GM21576 (cell line): ENCODE measurements at regions not wholly inside any gene's neighbourhood (a gene's known extent, or its start where the extent isn't known, plus 50 kb on each side); places are given as distances from the start of the nearest gene placed in this dataset.
"Not testable (repeated sequence)": the region's sequence is repeated elsewhere in the genome, so short reads cannot be mapped to it uniquely, and the experiment has no call there.

Source experiments
- ATAC-seq: cut with Tn5 transposase; IDR thresholded peaks from one replicate; pipeline ENCODE4 v1.9.1; 2021; ENCODE audit warnings: mild to moderate bottlenecking, moderate library complexity; ENCODE audit not compliant: unreplicated experiment

DNA sequence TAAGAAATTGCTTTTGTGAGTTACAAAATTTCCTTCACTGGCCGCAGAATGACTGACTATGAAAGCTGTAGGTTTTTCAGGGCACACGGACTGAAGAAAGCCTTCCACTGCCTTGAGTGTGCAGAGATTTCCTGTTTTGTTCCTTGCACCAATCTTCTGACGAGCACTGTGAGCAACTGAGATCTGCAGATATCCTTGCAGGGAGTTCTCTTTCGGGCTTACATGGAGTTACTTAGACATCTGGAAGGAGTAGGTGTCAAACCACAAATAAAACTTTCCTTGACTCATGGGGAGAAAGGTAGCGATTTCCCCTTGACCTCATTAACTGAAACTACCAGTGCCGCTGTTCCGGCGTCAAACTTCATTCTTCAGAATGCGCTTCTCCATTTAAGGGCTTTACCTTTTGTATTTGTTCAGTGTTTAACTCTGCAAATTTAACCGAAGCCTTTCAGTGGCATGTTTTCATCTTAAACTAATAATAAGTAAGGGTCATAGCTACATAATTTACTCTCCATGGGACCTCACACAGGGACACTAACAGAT, 1175.3 kb downstream of the GATA3 start:
- ATAC-seq, result no peak

- no peak for ATAC-seq
Observed at GRCh38 chr10:9230625-9231024, 1176.1 kb downstream of the GATA3 start.

DNA sequence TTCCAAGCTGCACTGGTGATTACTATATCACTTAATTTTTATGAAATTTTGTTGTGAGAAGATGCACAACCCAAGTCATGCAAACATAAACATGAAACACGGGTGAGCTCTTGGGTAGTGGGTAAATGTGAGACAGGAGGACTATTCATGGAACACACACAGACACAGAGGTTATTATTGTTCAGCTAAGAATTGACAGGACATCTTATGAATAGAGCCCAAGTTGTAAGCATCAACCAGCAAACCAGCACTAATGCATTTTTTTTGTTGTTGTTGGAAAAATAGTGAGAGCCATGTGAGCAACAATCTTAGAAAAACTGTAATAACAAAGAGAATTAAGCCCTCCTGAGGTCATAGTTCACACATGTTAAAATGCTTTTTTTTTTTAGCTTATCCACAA, 1179.7 kb downstream of the GATA3 start:
- ATAC-seq, result no peak

DNA sequence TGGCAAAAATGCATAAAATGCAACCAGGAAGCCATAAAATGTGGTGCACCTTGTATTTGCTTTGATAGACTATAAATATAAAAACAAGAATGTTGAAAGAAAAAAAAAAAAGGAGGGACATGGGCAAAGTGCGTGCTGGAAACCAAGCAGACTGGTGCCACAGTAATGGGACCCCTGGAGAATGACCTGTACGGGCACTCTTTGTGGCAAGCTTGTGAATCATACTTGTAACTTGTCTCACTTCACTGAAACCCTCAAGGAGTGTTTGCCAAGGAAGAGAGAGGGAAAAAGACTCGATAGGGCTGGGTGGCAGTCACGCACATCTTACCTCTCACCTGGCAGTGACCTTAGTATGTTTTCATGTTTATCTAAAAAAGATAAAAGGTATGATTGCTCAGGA, 1183.6 kb downstream of the GATA3 start:
- no peak for ATAC-seq

DNA sequence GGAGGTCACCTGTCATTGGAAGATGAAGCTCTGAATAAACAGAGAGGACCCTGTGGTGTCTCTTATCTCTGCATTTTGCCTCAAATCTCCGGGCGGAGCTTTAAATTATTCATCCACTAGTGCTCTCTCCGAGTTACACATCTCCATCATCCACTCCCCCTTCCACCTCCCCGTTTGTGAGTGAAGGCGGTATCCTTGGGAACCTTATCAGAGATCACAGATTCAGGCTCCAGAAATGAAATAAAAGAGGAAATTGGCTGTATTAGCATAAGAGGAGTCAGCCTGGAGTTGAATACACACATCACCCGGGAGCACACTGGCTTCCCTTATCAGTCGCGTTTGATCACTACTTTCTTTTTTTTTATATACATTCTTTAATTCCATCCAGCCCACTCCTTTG, 1184.8 kb downstream of the GATA3 start:
- ATAC-seq, result no peak

DNA sequence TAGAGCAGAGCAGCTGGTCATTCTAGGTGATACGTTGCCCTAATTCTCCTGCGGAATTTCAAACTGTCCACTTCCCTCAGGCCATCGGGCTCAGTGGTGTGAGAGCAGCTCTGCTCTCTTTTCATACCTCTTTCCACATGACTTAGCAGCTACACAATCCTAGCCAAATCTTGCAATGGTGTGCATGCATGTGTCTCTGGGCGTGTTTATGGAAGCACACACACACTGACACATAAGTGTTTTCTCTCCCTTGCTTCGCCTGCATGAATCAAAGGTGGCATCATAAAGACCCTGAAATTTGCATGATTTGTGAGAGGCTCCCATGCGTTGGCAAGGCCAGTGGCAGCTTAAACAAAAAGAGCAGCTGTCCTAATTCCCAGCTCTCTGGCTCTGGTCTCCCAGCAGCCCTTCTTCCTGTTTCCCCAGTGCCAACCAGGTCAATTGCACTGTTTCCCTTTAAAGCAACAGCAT, 1189.5 kb downstream of the GATA3 start:
- no peak for ATAC-seq

DNA sequence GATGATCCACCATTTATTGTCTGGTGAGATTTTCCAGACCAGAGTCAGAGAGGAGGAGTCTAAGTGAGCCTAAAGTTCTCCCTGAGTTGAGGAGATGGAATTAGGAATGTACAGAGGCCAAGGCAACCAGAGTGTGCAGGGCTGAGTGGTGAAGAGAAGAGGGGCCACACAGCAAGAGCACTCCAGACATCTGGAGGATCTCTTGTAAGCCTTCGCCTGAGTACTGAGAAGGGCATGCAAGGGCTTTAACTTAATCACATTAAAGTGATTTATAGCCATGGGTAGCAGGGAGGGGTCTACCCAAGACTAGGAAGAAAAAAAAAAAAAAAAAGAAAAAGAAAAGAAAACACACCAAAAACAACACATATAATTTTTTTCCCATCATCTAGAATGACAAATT, 1190.4 kb downstream of the GATA3 start:
- ATAC-seq, result no peak

GRCh38 chr10:9253121-9253520, 1198.6 kb downstream of the GATA3 start:
- no peak for ATAC-seq

- no peak for ATAC-seq
Observed at GRCh38 chr10:9254353-9254752, 1199.9 kb downstream of the GATA3 start.

GRCh38 chr10:9260690-9261089, 1206.2 kb downstream of the GATA3 start:
- no peak for ATAC-seq

- no peak for ATAC-seq
Observed at GRCh38 chr10:9262770-9263169, 1208.3 kb downstream of the GATA3 start.

DNA sequence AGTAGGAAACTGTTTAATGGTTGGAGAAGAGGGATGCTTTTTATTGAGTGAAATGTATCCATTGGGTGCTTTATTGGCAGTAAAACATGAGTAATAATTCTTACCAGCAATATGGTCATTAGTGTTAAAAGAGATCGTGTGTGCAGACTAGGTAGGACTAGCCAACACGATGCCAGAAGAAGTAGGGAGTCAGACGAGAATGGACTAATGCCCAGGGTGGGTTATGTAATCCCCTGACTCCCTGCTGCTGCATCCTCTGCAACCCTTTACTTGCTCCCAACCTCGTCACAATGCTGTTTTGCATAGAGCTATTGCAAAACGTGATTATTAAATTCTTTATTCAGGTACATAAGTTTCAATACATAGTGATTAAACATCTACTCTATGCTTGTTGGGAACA, 1213.7 kb downstream of the GATA3 start:
- no peak for ATAC-seq

- ATAC-seq, result not testable (repeated sequence)
Observed at GRCh38 chr10:9273126-9273833, 1218.8 kb downstream of the GATA3 start.

GRCh38 chr10:9274206-9274755, 1219.8 kb downstream of the GATA3 start:
- ATAC-seq, result no peak

DNA sequence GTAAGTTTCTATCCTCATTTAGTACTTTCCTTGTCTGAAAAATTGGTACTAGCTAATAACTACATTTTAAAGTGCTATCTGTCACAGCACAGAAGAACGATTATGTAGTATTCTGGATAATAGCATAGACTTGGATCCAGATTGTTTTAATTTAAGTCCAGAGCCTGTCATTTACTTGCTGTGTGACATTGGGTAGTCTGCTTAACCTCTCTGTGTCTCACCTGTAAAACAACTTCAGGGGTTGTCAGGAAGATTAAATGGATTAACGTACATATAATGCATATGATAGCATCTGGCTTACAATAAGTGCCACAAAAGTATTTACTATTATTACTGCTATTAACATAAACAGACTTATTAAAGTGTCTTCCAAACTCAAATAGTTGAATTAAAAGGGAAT, 1221.4 kb downstream of the GATA3 start:
- no peak for ATAC-seq

- no peak for ATAC-seq
Observed at GRCh38 chr10:9285690-9286089, 1231.2 kb downstream of the GATA3 start.

DNA sequence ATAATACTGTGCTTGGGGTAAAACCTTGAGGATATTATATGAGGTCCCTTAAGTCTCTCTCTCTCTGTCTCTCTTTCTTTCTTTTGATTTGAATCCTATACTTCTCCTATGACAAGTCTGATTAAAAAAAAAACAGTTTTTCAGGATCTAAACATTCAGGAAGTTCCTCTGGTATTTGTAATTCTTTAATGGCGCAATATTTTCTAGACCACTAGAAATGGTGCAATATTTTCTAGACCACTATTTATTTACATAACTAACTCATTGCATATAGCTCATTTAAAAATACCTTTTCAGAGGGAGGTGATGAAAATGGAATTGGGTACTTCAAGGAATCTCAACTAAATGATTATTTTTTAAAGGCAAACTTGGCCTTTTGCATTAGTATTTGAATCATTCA, 1235.3 kb downstream of the GATA3 start:
- no peak for ATAC-seq

GRCh38 chr10:9291081-9291480, 1236.6 kb downstream of the GATA3 start:
- ATAC-seq, result no peak

DNA sequence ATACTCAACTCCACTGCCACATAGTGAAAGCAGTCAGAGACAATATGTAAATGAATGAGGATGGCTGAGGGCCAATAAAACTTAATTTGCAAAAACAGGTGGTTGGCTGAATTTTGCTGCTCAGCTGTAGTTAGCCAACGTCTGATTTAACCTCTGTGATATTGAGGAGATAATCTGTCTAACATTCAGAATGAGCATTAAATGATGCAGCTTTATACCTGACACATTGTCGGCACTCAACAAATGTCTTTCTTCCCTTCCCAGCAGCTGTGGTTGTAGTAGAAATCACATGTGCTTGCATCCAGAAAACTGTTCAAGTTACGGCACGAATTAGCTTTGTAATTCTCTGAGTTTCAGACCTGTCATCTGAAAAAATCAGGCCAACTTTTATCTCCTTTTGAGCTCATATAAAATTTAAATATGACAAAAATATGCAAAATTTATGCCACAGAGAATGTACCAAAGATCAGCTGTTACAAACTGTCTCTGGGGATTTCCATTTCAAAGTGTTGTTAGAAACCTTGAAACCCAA, 1239.7 kb downstream of the GATA3 start:
- no peak for ATAC-seq

DNA sequence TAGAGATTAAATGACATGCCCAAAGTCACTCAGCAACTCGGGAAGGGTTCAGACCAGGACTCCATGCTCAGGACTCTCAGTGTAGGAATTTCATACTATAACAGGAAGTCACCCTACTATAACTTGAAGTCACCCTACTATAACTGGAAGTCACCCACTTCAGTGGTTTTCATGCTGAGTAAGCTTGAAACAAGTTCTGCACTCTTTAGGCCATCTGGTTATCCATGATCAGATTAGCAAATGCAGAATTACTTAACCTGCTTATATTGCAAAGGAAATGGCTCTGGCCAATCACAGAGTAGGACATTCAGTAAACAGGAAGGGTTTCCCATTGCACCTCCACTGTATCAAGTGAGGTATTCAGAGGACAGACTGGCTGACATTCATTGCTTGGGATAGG, 1240.4 kb downstream of the GATA3 start:
- ATAC-seq, result peak; percentile 77

DNA sequence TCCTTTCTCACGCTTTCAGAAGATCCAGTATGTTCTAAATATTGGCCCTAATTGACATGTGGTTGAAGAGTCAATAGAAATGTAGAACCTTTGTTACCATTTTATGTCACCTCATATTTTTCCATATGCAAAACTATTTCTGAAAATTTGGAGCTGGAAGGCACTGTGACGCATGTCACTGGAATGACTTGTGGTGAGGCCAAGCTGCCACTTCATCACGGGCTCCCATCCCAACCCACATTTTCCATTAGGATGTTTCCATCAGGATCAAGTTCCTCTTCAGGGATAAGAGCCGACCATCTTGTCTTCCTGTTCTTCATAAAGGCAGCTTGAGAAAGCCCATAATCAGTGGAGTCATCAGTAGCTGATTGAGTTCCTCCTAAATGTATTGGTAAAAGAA, 1241.7 kb downstream of the GATA3 start:
- ATAC-seq, result no peak

DNA sequence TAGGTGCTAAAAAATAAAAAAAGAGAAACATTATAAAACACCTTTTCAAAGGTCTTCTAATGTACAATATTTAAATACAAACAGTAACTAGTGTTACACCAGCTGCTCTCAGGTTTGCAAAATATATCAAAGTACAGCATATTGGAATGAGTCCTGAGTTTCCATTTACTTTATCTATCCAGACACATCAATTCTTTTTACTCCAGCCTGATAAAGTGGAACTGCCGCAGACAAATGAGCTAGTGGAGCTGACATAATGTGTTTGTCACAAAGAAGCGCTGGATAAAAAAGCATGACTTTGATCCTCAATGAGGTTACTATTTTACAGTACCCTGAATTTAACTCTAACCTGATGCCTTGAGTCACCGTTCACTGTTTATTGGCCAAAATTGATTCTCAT, 1243.1 kb downstream of the GATA3 start:
- ATAC-seq, result no peak
